ENCODE measurements at regions not wholly inside any gene's neighbourhood (a gene's known extent, or its start where the extent isn't known, plus 50 kb on each side); places are given as distances from the start of the nearest gene placed in this dataset.
"Not testable (repeated sequence)": the region's sequence is repeated elsewhere in the genome, so short reads cannot be mapped to it uniquely, and the experiment has no call there.

GRCh38 chr3:40753951-40754350 lies 229.2 kb downstream of the ZNF621 start:
- Histone ChIP-seq H3K9me2 (ENCODE audit: insufficient read depth, low read length) (no peaks in the 10 kb centered on the region), H2AFZ (ENCODE audit: low read length) (no peak overlapping the region), H3K4me3 (ENCODE audit: low read depth, low read length, poor library complexity, severe bottlenecking) (no peak overlapping the region), H3K9me3 (ENCODE audit: low read length) (no peaks in the 10 kb centered on the region), H3K36me3 (ENCODE audit: insufficient read depth, low read length) (no peaks in the 10 kb centered on the region), H4K20me1 (ENCODE audit: insufficient read depth, low read length) (no peaks in the 10 kb centered on the region), H3K27ac (ENCODE audit: low read depth, low read length, poor library complexity, severe bottlenecking) (no peak overlapping the region), H3K79me2 (ENCODE audit: insufficient read depth, low read depth, low read length) (no peaks in the 10 kb centered on the region), H3K4me1 (ENCODE audit: insufficient read depth, low read length, poor library complexity, severe bottlenecking) (no peaks in the 10 kb centered on the region), H3K4me2 (ENCODE audit: low read length) (no peak overlapping the region)
- no peak for TF ChIP-seq CTCF (conservative IDR thresholded peaks at IDR 0.05; ENCODE audit: low read length)
- no peak for TF ChIP-seq EZH2phosphoT487 (IDR thresholded peaks at IDR 0.05; ENCODE audit: borderline replicate concordance, low read depth, low read length)
- CTCF ChIA-PET (ENCODE audit: unreplicated experiment), result no interaction called here
- intact Hi-C loops (cut with micrococcal nuclease; ENCODE audit: unreplicated experiment), result no loop called here
- no peak for DNase-seq (ENCODE audit: low spot score)
- POLR2A ChIA-PET, result no interaction called here
- no TSS peak for BruUV-seq (replicated peaks)

- Histone ChIP-seq H3K4me2 (ENCODE audit: low read length) (no peak overlapping the region), H3K4me1 (ENCODE audit: insufficient read depth, low read length, poor library complexity, severe bottlenecking) (no peaks in the 10 kb centered on the region), H3K79me2 (ENCODE audit: insufficient read depth, low read depth, low read length) (no peaks in the 10 kb centered on the region), H3K9me3 (ENCODE audit: low read length) (no peaks in the 10 kb centered on the region), H3K36me3 (ENCODE audit: insufficient read depth, low read length) (no peaks in the 10 kb centered on the region), H3K9me2 (ENCODE audit: insufficient read depth, low read length) (no peaks in the 10 kb centered on the region), H3K4me3 (ENCODE audit: low read depth, low read length, poor library complexity, severe bottlenecking) (no peak overlapping the region), H2AFZ (ENCODE audit: low read length) (no peak overlapping the region), H3K27ac (ENCODE audit: low read depth, low read length, poor library complexity, severe bottlenecking) (no peak overlapping the region), H4K20me1 (ENCODE audit: insufficient read depth, low read length) (no peaks in the 10 kb centered on the region)
- no peak for DNase-seq (ENCODE audit: low spot score)
- TF ChIP-seq CTCF (conservative IDR thresholded peaks at IDR 0.05; ENCODE audit: low read length) (no peak), EZH2phosphoT487 (IDR thresholded peaks at IDR 0.05; ENCODE audit: borderline replicate concordance, low read depth, low read length) (no peak)
- BruUV-seq (replicated peaks), result no TSS peak
- intact Hi-C loops (cut with micrococcal nuclease; ENCODE audit: unreplicated experiment), result no loop called here
- ChIA-PET POLR2A (interaction anchor here (1.4 kb wide), 1 partner anchor 17 kb away, joined by 4 read pairs; no protein-coding TSS in a partner anchor), CTCF (ENCODE audit: unreplicated experiment) (no interaction called here)
Measured at GRCh38 chr3:40754994-40755393, 230.2 kb downstream of the ZNF621 start.

- no peak for DNase-seq (ENCODE audit: low spot score)
- CTCF ChIA-PET (ENCODE audit: unreplicated experiment), result no interaction called here
- H4K20me1 ChIP-seq (ENCODE audit: insufficient read depth, low read length), result no peaks in the 10 kb centered on the region
- H2AFZ ChIP-seq (ENCODE audit: low read length), result no peak overlapping the region
- no peak overlapping the region for H3K4me3 ChIP-seq (ENCODE audit: low read depth, low read length, poor library complexity, severe bottlenecking)
- H3K9me3 ChIP-seq (ENCODE audit: low read length), result no peaks in the 10 kb centered on the region
- BruUV-seq (replicated peaks), result no TSS peak
- intact Hi-C loops (cut with micrococcal nuclease; ENCODE audit: unreplicated experiment), result no loop called here
- H3K4me2 ChIP-seq (ENCODE audit: low read length), result no peak overlapping the region
- TF ChIP-seq CTCF (conservative IDR thresholded peaks at IDR 0.05; ENCODE audit: low read length) (no peak), EZH2phosphoT487 (IDR thresholded peaks at IDR 0.05; ENCODE audit: borderline replicate concordance, low read depth, low read length) (no peak)
- H3K4me1 ChIP-seq (ENCODE audit: insufficient read depth, low read length, poor library complexity, severe bottlenecking), result no peaks in the 10 kb centered on the region
- H3K79me2 ChIP-seq (ENCODE audit: insufficient read depth, low read depth, low read length), result no peaks in the 10 kb centered on the region
- no peaks in the 10 kb centered on the region for H3K36me3 ChIP-seq (ENCODE audit: insufficient read depth, low read length)
- H3K9me2 ChIP-seq (ENCODE audit: insufficient read depth, low read length), result no peaks in the 10 kb centered on the region
- H3K27ac ChIP-seq (ENCODE audit: low read depth, low read length, poor library complexity, severe bottlenecking), result no peak overlapping the region
- POLR2A ChIA-PET, result interaction anchor here (0.7 kb wide), 1 partner anchor 163 kb away, joined by 3 read pairs; no protein-coding TSS in a partner anchor
Measured at GRCh38 chr3:40756500-40756899, 231.7 kb downstream of the ZNF621 start.

GRCh38 chr3:40762771-40763170 lies 238.0 kb downstream of the ZNF621 start:
- H3K4me2 ChIP-seq (ENCODE audit: low read length); H3K36me3 ChIP-seq (ENCODE audit: insufficient read depth, low read length); H4K20me1 ChIP-seq (ENCODE audit: insufficient read depth, low read length); H3K27ac ChIP-seq (ENCODE audit: low read depth, low read length, poor library complexity, severe bottlenecking); H3K9me2 ChIP-seq (ENCODE audit: insufficient read depth, low read length); CTCF ChIA-PET (ENCODE audit: unreplicated experiment); intact Hi-C loops (cut with micrococcal nuclease; ENCODE audit: unreplicated experiment); H3K4me1 ChIP-seq (ENCODE audit: insufficient read depth, low read length, poor library complexity, severe bottlenecking); H3K9me3 ChIP-seq (ENCODE audit: low read length); H2AFZ ChIP-seq (ENCODE audit: low read length); H3K4me3 ChIP-seq (ENCODE audit: low read depth, low read length, poor library complexity, severe bottlenecking); DNase-seq (ENCODE audit: low spot score); BruUV-seq (replicated peaks); H3K79me2 ChIP-seq (ENCODE audit: insufficient read depth, low read depth, low read length): not testable (repeated sequence)
- POLR2A ChIA-PET, result interaction anchor here (0.5 to 1.9 kb wide), 4 partner anchors 13 to 232 kb away, joined by 3 to 5 read pairs (median 3); no protein-coding TSS in a partner anchor

All from OCI-LY7 (cell line).